Activated naive CD8-positive, alpha-beta T cell treated with anti-CD3 and anti-CD28 coated beads for 36 hours (primary cell): ENCODE measurements at regions not wholly inside any gene's neighbourhood (a gene's known extent, or its start where the extent isn't known, plus 50 kb on each side); places are given as distances from the start of the nearest gene placed in this dataset.

Experiments
- DNase-seq: peaks from one replicate; pipeline ENCODE4 v3.0.0; 2021
- H3K27ac Mint-ChIP-seq: one replicate; pipeline ENCODE4 v1.8.0; 2022; ENCODE audit warnings: mild to moderate bottlenecking, moderate library complexity, mixed read lengths
- H3K27me3 Mint-ChIP-seq: one replicate; pipeline ENCODE4 v1.8.0; 2022; ENCODE audit warnings: mild to moderate bottlenecking, mixed read lengths
- H3K36me3 Mint-ChIP-seq: one replicate; pipeline ENCODE4 v1.8.0; 2021; ENCODE audit warnings: mild to moderate bottlenecking, mixed read lengths
- H3K4me1 Mint-ChIP-seq: one replicate; pipeline ENCODE4 v1.8.0; 2021; ENCODE audit warnings: mixed read lengths
- H3K4me3 Mint-ChIP-seq: one replicate; pipeline ENCODE4 v1.8.0; 2022; ENCODE audit warnings: mild to moderate bottlenecking, moderate library complexity, mixed read lengths
- H3K9me3 Mint-ChIP-seq: one replicate; pipeline ENCODE4 v1.8.0; 2022; ENCODE audit warnings: mixed read lengths

DNA sequence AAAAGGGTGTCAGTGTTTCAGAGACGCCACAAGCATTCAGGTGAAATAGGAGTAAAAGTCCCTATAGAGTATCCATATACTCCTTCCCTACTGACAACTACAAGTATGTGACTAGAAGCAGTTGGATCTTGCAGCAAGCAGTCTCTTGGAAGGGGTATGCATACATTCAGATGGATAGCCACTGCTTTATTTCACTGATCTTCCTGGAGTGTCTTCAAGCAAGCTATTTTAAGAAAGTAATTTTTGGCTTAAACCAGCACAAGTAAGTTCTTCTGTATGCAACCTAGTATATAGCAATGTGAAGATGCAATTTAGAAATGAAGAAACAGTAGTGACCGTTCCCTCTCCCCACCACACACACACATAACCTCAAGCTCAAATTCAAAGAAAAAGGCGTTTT, 446.8 kb upstream of the CDH18 start:
- no peak overlapping the region for H3K4me3 Mint-ChIP-seq
- no peaks in the 10 kb centered on the region for H3K27me3 Mint-ChIP-seq
- peaks cover 1% of the 10 kb centered on the region for H3K9me3 Mint-ChIP-seq
- DNase-seq: no peak
- H3K36me3 Mint-ChIP-seq: no peaks in the 10 kb centered on the region
- no peaks in the 10 kb centered on the region for H3K4me1 Mint-ChIP-seq
- no peak overlapping the region for H3K27ac Mint-ChIP-seq

DNA sequence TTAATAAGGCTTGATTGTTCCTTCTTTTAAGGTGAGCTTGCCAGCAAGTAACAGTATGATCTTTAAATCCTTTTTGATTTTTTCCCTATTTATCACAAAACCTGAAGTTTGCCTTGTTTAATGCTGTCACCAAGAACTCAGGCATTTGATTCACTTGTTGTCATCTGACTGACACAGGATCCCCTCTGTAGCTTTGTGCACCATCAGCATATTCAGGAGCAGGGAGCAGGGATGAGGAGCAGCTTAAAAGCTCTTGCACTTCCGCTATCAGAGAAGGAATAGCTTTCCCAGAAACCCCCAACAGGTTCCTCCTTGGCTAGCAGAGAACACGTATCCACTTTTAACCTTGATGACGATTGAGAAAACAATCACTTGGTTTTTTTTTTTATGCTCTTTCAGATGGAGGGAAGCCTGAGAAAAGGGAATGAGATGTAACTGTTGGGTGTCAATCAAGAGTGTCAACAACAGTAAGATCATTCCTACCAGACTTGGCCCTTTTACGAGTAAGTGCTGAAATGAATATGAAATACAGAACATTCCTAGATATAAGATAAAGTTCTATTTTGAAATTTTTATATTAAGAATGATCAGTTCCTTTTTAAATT, 433.1 kb upstream of the CDH18 start:
- Mint-ChIP-seq H3K9me3 (peaks cover 8% of the 10 kb centered on the region), H3K36me3 (no peaks in the 10 kb centered on the region), H3K27ac (no peak overlapping the region), H3K27me3 (no peaks in the 10 kb centered on the region), H3K4me1 (no peaks in the 10 kb centered on the region), H3K4me3 (no peak overlapping the region)
- no peak for DNase-seq
